Upper lobe of right lung (tissue), 1 donor: ENCODE measurements at regions not wholly inside any gene's neighbourhood (a gene's known extent, or its start where the extent isn't known, plus 50 kb on each side); places are given as distances from the start of the nearest gene placed in this dataset.
"Not testable (repeated sequence)": the region's sequence is repeated elsewhere in the genome, so short reads cannot be mapped to it uniquely, and the experiment has no call there.

Source experiments
- ATAC-seq: fragments of 200-7000 bp; cut with Tn5 transposase; one replicate; pipeline ENCODE4 v1.9.1; 2020; ENCODE audit warnings: mild to moderate bottlenecking, moderate library complexity
- DNase-seq: peaks from one replicate; pipeline ENCODE4 v3.0.0-alpha.2; 2020
- H3K27ac ChIP-seq: fragments of 200-600 bp; one replicate; pipeline ENCODE4 v1.8.0; 2022
- H3K27me3 ChIP-seq: fragments of 200-600 bp; one replicate; pipeline ENCODE4 v1.8.0; 2022; ENCODE audit warnings: mild to moderate bottlenecking
- H3K36me3 ChIP-seq: fragments of 200-600 bp; one replicate; pipeline ENCODE4 v1.8.0; 2022
- H3K4me1 ChIP-seq: fragments of 200-600 bp; one replicate; pipeline ENCODE4 v1.8.0; 2022
- H3K4me3 ChIP-seq: fragments of 200-600 bp; one replicate; pipeline ENCODE4 v1.8.0; 2022; ENCODE audit warnings: mild to moderate bottlenecking
- H3K9me3 ChIP-seq: fragments of 200-600 bp; one replicate; pipeline ENCODE4 v1.8.0; 2022
- intact Hi-C: fragments of 100-400 bp; cut with DNase I; formaldehyde crosslinking; loops from one replicate; pipeline ENCODE4 v1.11.0; 2022
- TF ChIP-seq, protein P1 (sequence below): fragments of 200-600 bp; IDR thresholded peaks from one replicate; pipeline ENCODE4 v1.8.0; 2022; ENCODE audit warnings: antibody characterized with exemption
- donor health status: DM: no; HTN: yes; CAD: no; lungs with severe emphysema.

DNA sequence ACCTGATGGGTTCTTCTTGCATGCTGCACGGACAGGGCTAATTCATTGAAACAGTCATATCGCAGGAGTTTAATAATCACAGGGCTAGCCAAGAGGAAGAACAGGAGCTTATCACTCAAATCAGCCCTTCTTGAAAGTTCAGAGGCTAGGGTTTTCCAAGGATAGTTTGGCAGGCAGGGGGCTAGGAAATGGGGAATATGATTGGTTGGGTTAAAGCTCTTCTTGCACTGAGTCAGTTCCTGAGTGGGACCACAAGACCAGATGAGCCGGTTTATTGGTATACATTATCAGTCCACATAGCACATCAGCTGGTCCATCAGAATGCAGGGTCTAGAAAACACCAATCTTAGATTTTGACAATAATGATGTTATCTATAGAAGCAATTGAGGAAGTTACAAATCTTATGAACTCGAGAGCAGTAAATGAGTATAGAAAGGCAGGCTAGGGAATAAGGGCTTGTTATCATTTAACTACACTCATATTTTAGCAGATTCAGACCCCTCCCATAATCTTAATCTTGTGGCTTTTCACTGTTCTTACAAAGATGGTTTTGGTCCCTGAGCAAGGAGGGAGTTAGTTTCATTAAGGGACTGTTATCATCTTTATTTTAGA lies 58.1 kb upstream of the SLC25A36 start:
- H3K4me1 ChIP-seq, result no peaks in the 10 kb centered on the region
- TF ChIP-seq, protein P1, sequence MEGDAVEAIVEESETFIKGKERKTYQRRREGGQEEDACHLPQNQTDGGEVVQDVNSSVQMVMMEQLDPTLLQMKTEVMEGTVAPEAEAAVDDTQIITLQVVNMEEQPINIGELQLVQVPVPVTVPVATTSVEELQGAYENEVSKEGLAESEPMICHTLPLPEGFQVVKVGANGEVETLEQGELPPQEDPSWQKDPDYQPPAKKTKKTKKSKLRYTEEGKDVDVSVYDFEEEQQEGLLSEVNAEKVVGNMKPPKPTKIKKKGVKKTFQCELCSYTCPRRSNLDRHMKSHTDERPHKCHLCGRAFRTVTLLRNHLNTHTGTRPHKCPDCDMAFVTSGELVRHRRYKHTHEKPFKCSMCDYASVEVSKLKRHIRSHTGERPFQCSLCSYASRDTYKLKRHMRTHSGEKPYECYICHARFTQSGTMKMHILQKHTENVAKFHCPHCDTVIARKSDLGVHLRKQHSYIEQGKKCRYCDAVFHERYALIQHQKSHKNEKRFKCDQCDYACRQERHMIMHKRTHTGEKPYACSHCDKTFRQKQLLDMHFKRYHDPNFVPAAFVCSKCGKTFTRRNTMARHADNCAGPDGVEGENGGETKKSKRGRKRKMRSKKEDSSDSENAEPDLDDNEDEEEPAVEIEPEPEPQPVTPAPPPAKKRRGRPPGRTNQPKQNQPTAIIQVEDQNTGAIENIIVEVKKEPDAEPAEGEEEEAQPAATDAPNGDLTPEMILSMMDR, result no peak
- H3K4me3 ChIP-seq, result no peak overlapping the region
- ATAC-seq (no peak), DNase-seq (no peak)
- intact Hi-C loops, result no loop called here
- H3K27ac ChIP-seq, result no peak overlapping the region
- no peaks in the 10 kb centered on the region for H3K36me3 ChIP-seq
- H3K9me3 ChIP-seq, result no peaks in the 10 kb centered on the region
- H3K27me3 ChIP-seq, result no peaks in the 10 kb centered on the region

DNA sequence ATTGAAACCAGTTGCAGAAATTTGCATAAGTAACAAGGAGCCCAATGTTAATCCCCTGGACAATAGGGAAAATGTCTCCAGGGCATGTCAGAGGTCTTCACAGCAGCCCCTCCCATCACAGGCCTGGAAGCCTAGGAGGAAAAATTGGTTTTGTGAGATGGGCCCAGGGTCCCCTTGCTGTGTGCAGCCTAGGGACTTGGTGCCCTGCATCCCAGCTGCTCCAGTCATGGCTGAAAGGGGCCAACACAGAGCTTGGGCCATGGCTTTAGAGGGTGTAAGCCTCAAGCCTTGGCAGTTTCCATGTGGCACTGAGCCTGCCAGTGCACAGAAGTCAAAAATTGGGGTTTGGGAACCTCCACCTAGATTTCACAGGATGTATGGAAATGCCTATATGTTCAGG lies 55.9 kb upstream of the SLC25A36 start:
- H3K27ac ChIP-seq, H3K9me3 ChIP-seq, H3K4me1 ChIP-seq, DNase-seq, H3K36me3 ChIP-seq, intact Hi-C loops, H3K27me3 ChIP-seq, ATAC-seq, H3K4me3 ChIP-seq: not testable (repeated sequence)
